HL-60 (cell line): ENCODE measurements at regions not wholly inside any gene's neighbourhood (a gene's known extent, or its start where the extent isn't known, plus 50 kb on each side); places are given as distances from the start of the nearest gene placed in this dataset.

Experiments
- CTCF ChIP-seq: IDR thresholded peaks from one replicate; pipeline ENCODE4 v1.5.1; 2011; ENCODE audit warnings: low read length, control low read depth, inconsistent platforms; ENCODE audit not compliant: insufficient read depth
- REST ChIP-seq: IDR thresholded peaks from 2 replicates; pipeline ENCODE4 v1.6.1; 2012; ENCODE audit warnings: low read depth; ENCODE audit not compliant: insufficient replicate concordance

DNA sequence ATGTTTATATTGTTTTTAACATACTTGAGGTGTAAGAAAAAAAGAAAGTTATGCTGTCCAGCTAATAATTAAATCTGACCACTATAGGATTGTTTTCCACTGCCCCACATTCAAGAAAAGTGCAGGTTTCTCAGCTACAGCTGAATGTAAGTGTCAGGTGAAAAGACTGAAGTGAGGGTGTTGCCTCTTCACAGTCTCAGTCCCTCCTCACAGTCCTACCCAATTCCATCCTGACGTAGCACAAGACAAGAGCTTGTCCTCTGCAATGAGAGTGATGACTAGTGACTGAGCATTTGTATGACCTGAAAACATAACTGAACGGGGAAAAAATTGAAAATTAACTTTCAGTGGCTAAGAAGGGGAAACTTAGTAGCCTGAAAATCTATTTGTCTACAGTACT, 1039.5 kb downstream of the ADGRL2 start:
- TF ChIP-seq CTCF (no peak), REST (no peak)
